H9 (cell line): ENCODE measurements at regions not wholly inside any gene's neighbourhood (a gene's known extent, or its start where the extent isn't known, plus 50 kb on each side); places are given as distances from the start of the nearest gene placed in this dataset.

Experiments used
- DNase-seq: peaks from one replicate; pipeline ENCODE4 v3.0.0-alpha.2; 2017
- H2AFZ ChIP-seq: one replicate; pipeline ENCODE4 v1.6.1; 2013; ENCODE audit warnings: mild to moderate bottlenecking, low read length, control low read depth, moderate library complexity
- H2AK5ac ChIP-seq: 2 replicates; pipeline ENCODE4 v1.6.1; 2013; ENCODE audit warnings: low read length, control low read depth, mixed read lengths; ENCODE audit not compliant: insufficient read length
- H2BK120ac ChIP-seq: one replicate; pipeline ENCODE4 v1.6.1; 2013; ENCODE audit warnings: low read depth, mild to moderate bottlenecking, low read length, control low read depth, inconsistent platforms; ENCODE audit not compliant: poor library complexity, severe bottlenecking
- H2BK12ac ChIP-seq: 2 replicates; pipeline ENCODE4 v1.6.1; 2013; ENCODE audit warnings: low read length, control low read depth, mixed read lengths, low read depth; ENCODE audit not compliant: insufficient read length
- H2BK15ac ChIP-seq: 2 replicates; pipeline ENCODE4 v1.6.1; 2013; ENCODE audit warnings: low read depth, low read length, control low read depth
- H2BK20ac ChIP-seq: one replicate; pipeline ENCODE4 v1.6.1; 2013; ENCODE audit warnings: low read depth, mild to moderate bottlenecking, low read length, control low read depth, inconsistent platforms; ENCODE audit not compliant: poor library complexity, severe bottlenecking
- H2BK5ac ChIP-seq: 2 replicates; pipeline ENCODE4 v1.6.1; 2013; ENCODE audit warnings: low read length, control low read depth, mixed read lengths; ENCODE audit not compliant: insufficient read length
- H3K14ac ChIP-seq: 2 replicates; pipeline ENCODE4 v1.6.1; 2013; ENCODE audit warnings: low read length, control low read depth; ENCODE audit not compliant: insufficient read depth
- H3K18ac ChIP-seq: 2 replicates; pipeline ENCODE4 v1.6.1; 2013; ENCODE audit warnings: low read depth, mild to moderate bottlenecking, mixed read lengths, low read length, control low read depth; ENCODE audit not compliant: insufficient read length
- H3K23ac ChIP-seq: 2 replicates; pipeline ENCODE4 v1.6.1; 2013; ENCODE audit warnings: low read length, control low read depth, mixed read lengths, low read depth; ENCODE audit not compliant: insufficient read length
- H3K23me2 ChIP-seq: 2 replicates; pipeline ENCODE4 v1.6.1; 2013; ENCODE audit warnings: low read depth, mild to moderate bottlenecking, mixed read lengths, low read length, control low read depth; ENCODE audit not compliant: insufficient read length, poor library complexity, severe bottlenecking
- H3K27ac ChIP-seq: 2 replicates; pipeline ENCODE4 v1.5.1; 2013; ENCODE audit warnings: low read length, control low read depth, mixed read lengths, low read depth; ENCODE audit not compliant: insufficient read length
- H3K27me3 ChIP-seq: 2 replicates; pipeline ENCODE4 v1.6.1; 2013; ENCODE audit warnings: low read length, control low read depth, inconsistent platforms; ENCODE audit not compliant: insufficient read depth
- H3K4ac ChIP-seq: 2 replicates; pipeline ENCODE4 v1.6.1; 2013; ENCODE audit warnings: low read depth, mild to moderate bottlenecking, control low read depth, inconsistent platforms, low read length, moderate library complexity
- H3K4me1 ChIP-seq: 2 replicates; pipeline ENCODE4 v1.6.1; 2013; ENCODE audit warnings: low read length, control low read depth, inconsistent platforms; ENCODE audit not compliant: insufficient read depth
- H3K4me2 ChIP-seq: 2 replicates; pipeline ENCODE4 v1.6.1; 2013; ENCODE audit warnings: low read length, control low read depth, mixed read lengths; ENCODE audit not compliant: insufficient read length, insufficient read depth
- H3K56ac ChIP-seq: 2 replicates; pipeline ENCODE4 v1.6.1; 2013; ENCODE audit warnings: low read depth, mild to moderate bottlenecking, mixed read lengths, low read length, control low read depth; ENCODE audit not compliant: insufficient read length
- H3K79me1 ChIP-seq: 2 replicates; pipeline ENCODE4 v1.6.1; 2013; ENCODE audit warnings: low read depth, mild to moderate bottlenecking, moderate library complexity, low read length, control low read depth, inconsistent platforms; ENCODE audit not compliant: insufficient read depth, poor library complexity, severe bottlenecking
- H3K79me2 ChIP-seq: 2 replicates; pipeline ENCODE4 v1.6.1; 2013; ENCODE audit warnings: low read length, control low read depth, inconsistent platforms; ENCODE audit not compliant: insufficient read depth
- H3K9ac ChIP-seq: 2 replicates; pipeline ENCODE4 v1.6.1; 2013; ENCODE audit warnings: low read length, control low read depth, mixed read lengths; ENCODE audit not compliant: insufficient read length; ENCODE audit errors: extremely low read depth
- H3K9me3 ChIP-seq: one replicate; pipeline ENCODE4 v1.6.1; 2013; ENCODE audit warnings: low read depth, low read length, inconsistent platforms; ENCODE audit not compliant: control insufficient read depth
- H3T11ph ChIP-seq: one replicate; pipeline ENCODE4 v1.6.1; 2013; ENCODE audit warnings: mild to moderate bottlenecking, low read length, control low read depth, inconsistent platforms
- H4K20me1 ChIP-seq: one replicate; pipeline ENCODE4 v1.6.1; 2013; ENCODE audit not compliant: control insufficient read depth, insufficient read length, insufficient read depth
- H4K5ac ChIP-seq: 2 replicates; pipeline ENCODE4 v1.6.1; 2013; ENCODE audit warnings: low read depth, mild to moderate bottlenecking, mixed read lengths, low read length, control low read depth; ENCODE audit not compliant: insufficient read length
- H4K8ac ChIP-seq: replicated peaks from 2 replicates; pipeline ENCODE4 v1.6.1; 2013; ENCODE audit warnings: low read length, control low read depth, mixed read lengths, low read depth; ENCODE audit not compliant: insufficient read length
- H4K91ac ChIP-seq: 2 replicates; pipeline ENCODE4 v1.6.1; 2013; ENCODE audit warnings: low read depth, mild to moderate bottlenecking, moderate library complexity, mixed read lengths, low read length, control low read depth; ENCODE audit not compliant: insufficient read length
- H3K27ac Mint-ChIP-seq, 3 experiments: 2 replicates in 2 of 3; 3 replicates in 1 of 3; pipeline ENCODE4 v1.8.0; 2020 to 2021; ENCODE audit warnings: mixed read lengths in 3 of 3, mild to moderate bottlenecking in 1 of 3, moderate library complexity in 1 of 3
- H3K27me3 Mint-ChIP-seq: 2 replicates; pipeline ENCODE4 v1.8.0; 2021; ENCODE audit warnings: low read depth, mild to moderate bottlenecking, moderate library complexity, mixed read lengths
- H3K36me3 Mint-ChIP-seq, 3 experiments: 2 replicates in 2 of 3; 3 replicates in 1 of 3; pipeline ENCODE4 v1.8.0; 2020 to 2021; ENCODE audit warnings: low read depth in 3 of 3, mixed read lengths in 3 of 3; ENCODE audit not compliant: insufficient read depth in 1 of 3
- H3K4me1 Mint-ChIP-seq, 2 experiments: 2 replicates each; pipeline ENCODE4 v1.8.0; 2020; ENCODE audit warnings: mixed read lengths in 2 of 2
- H3K4me3 Mint-ChIP-seq, 2 experiments: 2 replicates in 1 of 2; 3 replicates in 1 of 2; pipeline ENCODE4 v1.8.0; 2020 to 2021; ENCODE audit warnings: mild to moderate bottlenecking in 2 of 2, mixed read lengths in 2 of 2, moderate library complexity in 1 of 2
- H3K9me3 Mint-ChIP-seq, 2 experiments: 2 replicates in 1 of 2; 3 replicates in 1 of 2; pipeline ENCODE4 v1.8.0; 2020; ENCODE audit warnings: mild to moderate bottlenecking in 2 of 2, mixed read lengths in 2 of 2, moderate library complexity in 1 of 2
- WGBS: extraction: QIAGEN DNeasy Blood & Tissue Kit; methylation state at CpG from one replicate; pipeline ENCODE4 v1.1.7; 2013; ENCODE audit warnings: missing lambda C conversion rate, low lambda C conversion rate, mixed read lengths; ENCODE audit not compliant: insufficient read length; ENCODE audit errors: extremely low coverage; 5-methylcytosine and 5-hydroxymethylcytosine counted together
- TF ChIP-seq, protein P1 (sequence below): fragments of 200-600 bp; sonication (generic); conservative IDR thresholded peaks from 3 replicates; pipeline ENCODE4 v1.8.0; 2021; ENCODE audit warnings: antibody characterized with exemption, mild to moderate bottlenecking

DNA sequence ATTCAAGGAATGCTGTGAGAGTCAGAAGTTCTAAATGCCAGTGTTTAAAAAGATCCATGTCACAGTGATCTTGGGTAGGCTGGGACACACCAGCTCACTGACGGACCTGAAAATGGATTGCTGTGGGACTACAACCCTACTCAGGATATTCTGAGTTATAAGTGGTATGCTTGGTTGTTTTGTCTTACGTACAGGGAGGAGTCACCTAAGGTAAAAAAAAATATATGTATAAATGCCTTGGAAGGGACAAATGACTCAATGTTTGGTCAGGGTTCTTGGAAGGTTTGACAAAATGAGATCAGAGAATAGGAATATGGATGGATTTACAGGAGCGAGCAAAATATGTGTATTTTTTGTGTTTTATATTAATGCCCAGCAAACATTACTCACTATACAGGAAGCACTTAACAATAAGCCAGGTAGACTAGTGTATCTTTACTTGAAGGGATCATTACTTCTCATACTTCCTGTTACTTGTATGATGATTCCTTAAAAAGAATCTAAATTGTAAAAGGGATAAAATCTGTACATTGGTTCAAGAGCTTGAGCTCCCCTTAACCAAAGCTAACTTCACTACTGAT lies 767.3 kb downstream of the GBE1 start:
- Histone ChIP-seq H2BK5ac (no peak overlapping the region), H2BK12ac (no peak overlapping the region), H3K27me3 (no peaks in the 10 kb centered on the region), H3K27ac (no peak overlapping the region), H4K91ac (no peak overlapping the region), H3K79me2 (no peaks in the 10 kb centered on the region), H3K56ac (no peak overlapping the region), H3K4me1 (no peaks in the 10 kb centered on the region), H3K18ac (no peak overlapping the region), H2AK5ac (no peak overlapping the region), H3K4me2 (no peak overlapping the region), H4K5ac (no peak overlapping the region), H2AFZ (no peak overlapping the region), H3K9me3 (no peaks in the 10 kb centered on the region), H3K14ac (no peak overlapping the region), H3K79me1 (no peaks in the 10 kb centered on the region), H3K23ac (no peak overlapping the region), H3K4ac (no peak overlapping the region), H4K20me1 (no peaks in the 10 kb centered on the region), H2BK20ac (no peak overlapping the region), H3K9ac (no peak overlapping the region), H3T11ph (no peak overlapping the region), H4K8ac (no peak overlapping the region), H2BK15ac (no peak overlapping the region), H3K23me2 (no peaks in the 10 kb centered on the region), H2BK120ac (no peak overlapping the region)
- Mint-ChIP-seq H3K4me1 (no peaks in the 10 kb centered on the region), H3K36me3 (no peaks in the 10 kb centered on the region; a peak in 1 of 7 replicates), H3K27me3 (no peaks in the 10 kb centered on the region), H3K9me3 (no peaks in the 10 kb centered on the region; a peak in 1 of 5 replicates), H3K4me3 (no peak overlapping the region), H3K27ac (no peak overlapping the region)
- no peak for DNase-seq
- WGBS: no CpG with 5 or more reads among the region's 3 CpGs
- TF ChIP-seq, protein P1, sequence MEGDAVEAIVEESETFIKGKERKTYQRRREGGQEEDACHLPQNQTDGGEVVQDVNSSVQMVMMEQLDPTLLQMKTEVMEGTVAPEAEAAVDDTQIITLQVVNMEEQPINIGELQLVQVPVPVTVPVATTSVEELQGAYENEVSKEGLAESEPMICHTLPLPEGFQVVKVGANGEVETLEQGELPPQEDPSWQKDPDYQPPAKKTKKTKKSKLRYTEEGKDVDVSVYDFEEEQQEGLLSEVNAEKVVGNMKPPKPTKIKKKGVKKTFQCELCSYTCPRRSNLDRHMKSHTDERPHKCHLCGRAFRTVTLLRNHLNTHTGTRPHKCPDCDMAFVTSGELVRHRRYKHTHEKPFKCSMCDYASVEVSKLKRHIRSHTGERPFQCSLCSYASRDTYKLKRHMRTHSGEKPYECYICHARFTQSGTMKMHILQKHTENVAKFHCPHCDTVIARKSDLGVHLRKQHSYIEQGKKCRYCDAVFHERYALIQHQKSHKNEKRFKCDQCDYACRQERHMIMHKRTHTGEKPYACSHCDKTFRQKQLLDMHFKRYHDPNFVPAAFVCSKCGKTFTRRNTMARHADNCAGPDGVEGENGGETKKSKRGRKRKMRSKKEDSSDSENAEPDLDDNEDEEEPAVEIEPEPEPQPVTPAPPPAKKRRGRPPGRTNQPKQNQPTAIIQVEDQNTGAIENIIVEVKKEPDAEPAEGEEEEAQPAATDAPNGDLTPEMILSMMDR: no peak
